Posterior cingulate gyrus (tissue), 11 donors: ENCODE measurements at regions not wholly inside any gene's neighbourhood (a gene's known extent, or its start where the extent isn't known, plus 50 kb on each side); places are given as distances from the start of the nearest gene placed in this dataset.
"Not testable (repeated sequence)": the region's sequence is repeated elsewhere in the genome, so short reads cannot be mapped to it uniquely, and the experiment has no call there.

Experiments used
- DNase-seq, 10 donors: peaks; one replicate each; pipeline versions ENCODE4 v3.0.0 to v3.0.0-alpha.2; 2020 to 2021; ENCODE audit warnings: mixed read lengths in 3 of 10
- intact Hi-C: fragments of 100-400 bp; cut with DNase I; formaldehyde crosslinking; loops from one replicate; pipeline ENCODE4 v1.15.1; 2023

DNA sequence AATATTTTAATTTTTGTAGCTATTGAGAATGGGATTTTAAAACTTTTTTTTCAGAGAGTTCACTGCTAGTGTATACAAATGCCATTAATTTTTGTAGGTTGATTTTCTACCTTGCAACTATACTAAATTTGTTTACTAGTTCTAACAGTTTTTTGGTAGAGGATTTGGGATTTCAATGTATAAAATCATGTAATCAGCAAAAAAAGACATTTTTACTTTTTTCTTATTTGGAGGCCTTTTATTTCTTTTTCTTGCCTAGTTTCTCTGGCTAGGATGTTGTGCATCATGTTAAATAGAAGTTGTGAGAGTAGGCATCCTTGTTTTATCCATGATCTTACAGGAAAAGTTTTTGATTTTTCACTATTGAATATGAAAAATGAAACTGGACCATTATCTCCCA is 602.9 kb upstream of the KIF2B start:
- intact Hi-C loops = no loop called here
- DNase-seq = no peak

DNA sequence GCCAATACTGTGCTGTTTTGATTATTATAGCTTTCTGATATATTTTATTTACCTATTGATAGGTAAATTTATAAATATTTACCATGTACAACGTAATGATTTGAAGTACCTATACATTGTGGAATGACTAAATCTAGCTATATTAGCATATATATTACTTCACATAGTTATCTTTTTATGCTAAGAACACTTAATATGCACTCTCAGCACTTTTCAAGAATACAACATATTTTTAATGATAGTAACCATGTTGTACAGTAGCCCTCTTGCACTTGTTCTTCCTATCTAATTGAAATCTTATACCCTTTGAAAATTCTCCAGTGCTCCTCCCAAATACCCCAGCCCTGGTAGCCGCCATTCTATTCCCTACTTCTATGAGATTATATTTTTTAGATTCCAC is 604.0 kb upstream of the KIF2B start:
- no peak for DNase-seq
- intact Hi-C loops = no loop called here

DNA sequence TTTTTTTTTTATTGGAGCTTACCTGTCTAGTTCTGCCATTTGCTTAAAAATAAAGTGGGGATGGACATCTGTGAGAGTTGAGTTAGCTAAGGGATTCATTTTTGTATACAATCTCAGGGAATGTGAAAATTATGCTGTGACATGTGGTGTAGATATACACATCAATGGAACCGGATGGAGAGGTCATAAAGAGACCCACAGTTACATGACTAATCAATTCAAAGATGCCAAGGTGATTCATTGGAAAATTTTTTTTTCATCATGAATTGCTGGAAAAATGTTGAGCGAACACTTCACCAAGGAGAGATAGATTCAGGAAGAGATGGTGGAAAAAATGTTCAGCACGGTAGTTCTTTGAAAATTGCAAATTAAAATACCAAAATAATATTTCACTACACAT is 605.4 kb upstream of the KIF2B start:
- intact Hi-C loops = no loop called here
- no peak for DNase-seq

DNA sequence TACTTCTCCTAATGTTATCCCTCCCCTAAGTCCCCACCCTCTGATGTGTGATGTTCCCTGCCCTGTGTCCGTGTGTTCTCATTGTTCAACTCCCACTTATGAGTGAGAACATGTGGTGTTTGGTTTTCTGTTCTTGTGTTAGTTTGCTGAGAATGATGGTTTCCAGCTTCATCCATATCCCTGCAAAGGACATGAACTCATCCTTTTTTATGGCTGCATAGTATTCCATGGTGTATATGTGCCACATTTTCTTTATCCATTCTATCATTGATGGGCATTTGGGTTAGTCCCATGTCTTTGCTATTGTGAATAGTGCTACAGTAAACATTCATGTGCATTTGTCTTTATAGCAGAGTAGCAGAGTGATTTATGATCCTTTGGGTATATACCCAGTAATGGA is 613.8 kb upstream of the KIF2B start:
- intact Hi-C loops, DNase-seq: not testable (repeated sequence)

DNA sequence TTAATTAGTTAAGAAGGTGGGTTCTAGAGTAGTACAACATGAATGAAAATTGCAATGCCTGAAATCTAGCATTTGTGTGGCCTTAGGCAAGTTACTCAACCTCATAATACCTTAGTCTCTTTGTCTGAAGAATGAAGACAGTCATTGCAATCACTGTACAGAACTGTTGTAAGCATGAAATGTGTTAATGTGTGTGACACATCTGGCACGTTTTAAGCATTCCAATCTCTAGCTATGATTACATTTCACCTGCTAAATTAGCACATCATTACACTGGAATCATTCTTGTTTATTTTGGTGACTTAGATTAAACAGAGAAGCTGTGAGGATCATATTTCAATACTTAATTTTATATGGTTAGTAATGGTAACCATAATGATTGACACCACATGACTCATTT is 629.7 kb upstream of the KIF2B start:
- intact Hi-C loops = no loop called here

DNA sequence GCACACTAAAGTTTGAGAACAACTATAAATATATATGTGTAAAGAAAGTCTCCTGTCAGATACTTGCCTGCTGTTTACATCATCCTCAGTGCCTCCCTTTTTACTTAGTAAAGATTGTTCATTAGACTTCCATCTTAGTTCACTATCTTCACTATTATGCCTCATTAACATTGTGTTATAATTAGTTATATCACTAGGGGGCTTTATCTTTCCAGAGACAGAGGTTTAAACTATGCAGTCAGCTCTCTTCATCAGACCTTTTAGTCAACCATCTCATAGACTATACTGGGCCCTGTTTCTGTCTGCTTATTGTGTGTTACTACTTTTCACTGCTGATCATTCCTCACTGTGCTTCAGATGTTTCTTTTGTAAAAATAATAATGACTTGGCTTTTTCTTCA is 630.8 kb upstream of the KIF2B start:
- intact Hi-C loops = no loop called here
- DNase-seq = no peak

More for the DNA sequence above, 629.7 kb upstream of the KIF2B start:
- DNase-seq = no peak

DNA sequence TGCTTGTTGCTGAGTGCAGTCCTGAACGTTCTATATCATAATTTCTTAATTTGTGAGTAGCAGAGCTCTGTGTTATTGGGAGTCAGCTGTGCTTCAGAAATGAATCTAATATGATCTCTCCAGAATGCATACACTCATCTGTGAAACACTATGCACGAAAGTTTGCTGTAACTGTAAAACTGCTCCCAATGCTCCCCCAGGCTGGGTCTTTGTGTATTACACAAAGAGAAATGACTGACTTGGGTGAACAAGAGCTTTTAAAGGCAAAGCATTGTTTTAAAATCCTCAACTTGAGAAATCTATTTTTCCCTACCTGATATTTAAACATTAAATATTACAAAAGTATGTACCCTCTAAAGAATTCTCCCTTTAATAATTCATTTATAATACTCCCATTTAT is 636.7 kb upstream of the KIF2B start:
- no peak for DNase-seq
- intact Hi-C loops = no loop called here

DNA sequence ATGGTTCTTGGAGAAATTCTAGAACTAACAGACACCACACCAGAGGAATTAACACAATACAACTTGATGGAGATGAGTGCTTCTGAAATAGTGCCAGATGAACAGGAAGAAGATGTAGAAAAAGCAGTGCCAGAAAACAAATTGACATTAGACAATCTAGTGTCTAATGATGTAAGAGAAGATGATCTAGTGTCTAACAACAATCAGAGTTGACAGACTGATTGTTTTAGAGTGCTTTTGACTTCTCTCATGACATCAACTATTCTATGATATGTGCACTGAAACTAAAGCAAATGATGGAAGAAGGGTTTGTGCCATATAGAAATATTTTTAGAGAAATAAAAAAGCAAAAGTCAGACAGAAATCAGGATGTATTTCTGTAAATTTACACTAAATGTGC is 646.1 kb upstream of the KIF2B start:
- intact Hi-C loops = no loop called here

DNA sequence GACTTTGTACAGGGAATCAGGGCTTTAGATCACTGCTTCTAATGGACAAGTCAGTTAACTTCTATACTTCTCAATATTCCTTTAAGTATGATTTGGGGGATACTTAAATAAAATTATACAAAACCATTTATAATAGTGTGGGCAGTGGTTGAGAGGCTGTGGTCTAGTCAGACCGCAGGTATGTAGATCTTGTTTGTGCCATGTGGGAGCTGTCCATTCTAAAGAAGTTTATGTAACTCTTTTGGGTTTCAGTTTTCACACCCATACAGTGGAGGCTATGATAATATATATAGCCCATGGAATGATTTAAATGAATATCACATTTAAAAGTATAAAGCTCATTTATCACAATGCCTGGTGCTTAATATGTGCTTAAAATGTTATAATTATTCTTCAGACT is 654.3 kb upstream of the KIF2B start:
- DNase-seq = no peak
- intact Hi-C loops = no loop called here

More for the DNA sequence above, 646.1 kb upstream of the KIF2B start:
- DNase-seq = no peak

DNA sequence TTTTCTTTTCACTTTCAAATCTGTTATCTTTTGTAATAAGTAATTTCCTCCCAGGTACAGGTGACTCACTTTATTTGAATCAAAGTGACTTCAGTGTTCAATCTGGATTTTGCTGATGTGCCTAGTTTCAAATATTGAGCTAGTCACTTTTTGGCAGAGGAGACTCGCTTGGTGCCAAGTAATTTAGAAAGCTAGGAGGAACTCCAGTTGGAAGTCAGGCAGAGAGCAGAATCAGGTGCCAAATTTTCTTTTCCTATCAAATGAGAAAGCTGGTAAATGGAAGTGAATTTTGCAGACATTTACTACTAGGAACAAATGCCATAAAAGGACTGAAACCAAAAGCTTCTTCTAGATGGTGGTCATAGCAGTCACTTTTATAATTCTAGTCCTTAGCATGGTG is 656.0 kb upstream of the KIF2B start:
- intact Hi-C loops = no loop called here
- DNase-seq = no peak

DNA sequence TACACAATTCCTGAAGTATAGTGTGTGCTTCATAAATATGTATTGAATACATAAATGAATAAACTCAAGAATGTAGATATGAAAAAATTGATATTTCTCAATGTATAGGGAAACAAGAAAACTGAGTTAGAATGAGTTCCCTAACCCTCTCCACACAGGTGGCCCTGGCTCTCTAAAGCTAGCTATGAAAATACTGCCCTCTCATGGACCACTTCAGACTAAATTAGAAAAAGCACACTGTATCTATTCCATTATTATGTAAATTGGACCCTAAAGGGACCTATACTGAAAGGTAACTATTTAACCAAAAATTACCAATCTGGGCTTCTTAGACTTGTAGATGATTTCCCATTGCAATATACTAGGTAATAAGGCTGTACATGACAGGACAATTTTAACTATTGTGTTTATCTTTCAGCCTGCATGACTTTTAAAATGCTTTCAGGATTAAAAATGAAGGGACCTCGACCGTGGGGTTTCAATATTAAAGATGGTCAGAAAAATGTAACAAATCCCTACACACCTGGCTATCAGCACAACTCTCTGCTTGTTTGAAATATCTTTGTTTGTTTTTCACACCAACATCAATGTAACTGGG is 672.5 kb upstream of the KIF2B start:
- intact Hi-C loops = no loop called here
- DNase-seq = no peak

DNA sequence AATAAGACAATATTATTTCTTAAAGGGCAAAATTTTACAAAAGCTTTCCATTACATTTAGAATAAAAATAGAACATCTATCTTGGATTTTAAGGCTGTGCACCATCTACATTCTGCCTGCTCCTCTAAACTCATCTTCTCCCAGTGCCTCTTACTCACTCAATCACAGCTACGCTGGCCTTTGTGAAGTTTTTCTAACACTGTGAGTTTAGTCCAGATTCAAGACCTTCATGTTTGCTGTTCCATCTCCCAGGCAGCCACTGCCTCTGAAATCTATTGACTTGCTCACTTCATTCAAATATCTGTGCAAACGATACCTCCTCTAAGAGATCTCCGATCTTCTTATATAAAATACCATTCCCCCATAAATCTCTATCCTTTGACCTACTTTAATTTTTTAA is 673.4 kb upstream of the KIF2B start:
- DNase-seq = no peak
- intact Hi-C loops = no loop called here

DNA sequence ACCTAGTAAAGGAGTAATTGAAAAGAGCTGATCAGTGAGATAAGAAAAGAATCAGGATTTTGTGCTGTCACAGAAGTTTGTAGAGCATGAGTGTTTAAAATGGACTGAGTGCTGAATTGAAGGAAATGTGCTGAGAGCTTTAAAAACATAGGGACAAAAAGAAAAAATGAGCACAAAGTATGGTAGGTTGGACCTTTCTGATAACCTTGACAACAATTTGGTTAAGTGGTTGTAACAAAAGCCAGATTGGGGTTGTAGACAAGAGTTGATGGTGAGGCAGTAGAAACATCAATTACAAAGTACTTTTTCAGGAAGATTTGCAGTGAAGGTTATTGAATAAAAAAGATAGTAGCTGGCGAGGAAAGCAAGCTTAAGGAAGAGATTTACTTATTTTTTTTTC is 674.7 kb upstream of the KIF2B start:
- no peak for DNase-seq
- intact Hi-C loops = no loop called here

DNA sequence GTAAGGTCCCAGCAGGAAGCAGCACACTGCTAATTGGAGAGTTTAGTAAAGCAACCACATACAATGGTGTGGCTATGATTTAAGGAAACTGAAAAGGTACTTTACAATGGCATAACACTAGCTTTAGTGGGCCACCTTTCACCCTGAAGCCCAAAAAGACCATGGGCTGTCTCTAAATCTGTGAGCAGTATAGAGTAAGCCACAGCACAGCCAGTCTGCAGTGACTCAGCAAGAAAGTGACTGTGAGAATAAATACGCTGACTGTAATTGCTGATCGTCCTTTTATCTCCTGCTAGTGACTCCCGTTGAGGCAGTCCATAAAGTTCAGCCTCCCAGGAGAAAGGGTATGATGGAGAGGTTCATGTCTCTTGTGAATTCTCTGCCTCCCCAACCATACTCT is 679.8 kb upstream of the KIF2B start:
- DNase-seq = no peak
- intact Hi-C loops = no loop called here

DNA sequence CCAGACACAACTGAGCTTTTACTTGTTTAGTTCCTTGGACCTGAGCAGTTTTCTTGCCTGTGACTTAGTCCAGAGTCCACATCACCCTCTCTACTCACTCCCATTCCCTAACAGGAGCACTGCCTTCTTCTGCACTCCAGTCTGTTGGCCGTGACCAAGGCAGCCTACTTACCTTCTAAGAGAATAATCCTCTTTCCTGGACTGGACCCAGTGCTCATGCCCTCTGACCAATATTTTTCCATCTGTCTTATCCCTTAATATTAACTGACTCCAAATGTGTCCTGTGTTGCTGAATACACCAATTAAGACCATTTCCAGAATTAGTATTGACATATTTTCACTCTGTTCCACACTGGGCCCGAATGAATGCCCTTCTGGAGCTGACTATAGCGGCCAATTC is 681.0 kb upstream of the KIF2B start:
- no peak for DNase-seq
- intact Hi-C loops = no loop called here

DNA sequence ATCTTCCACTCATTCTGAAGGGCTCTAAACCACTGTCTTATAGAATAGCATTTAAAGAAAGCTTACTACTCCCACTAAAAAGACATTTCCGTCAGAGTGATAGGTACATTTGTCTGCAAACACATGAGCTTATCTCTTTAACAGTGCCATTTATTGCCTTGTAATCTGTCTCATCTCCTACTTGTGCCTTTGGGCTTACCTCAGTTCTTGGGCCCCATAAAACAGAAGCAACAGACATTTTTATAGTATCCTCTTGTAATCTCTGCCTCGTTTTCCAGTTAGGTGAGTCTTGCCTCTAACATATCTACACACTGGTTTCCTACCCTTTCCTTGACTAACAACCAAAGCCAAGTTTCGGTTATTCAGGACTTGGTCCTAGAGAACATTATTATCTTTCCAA is 681.4 kb upstream of the KIF2B start:
- intact Hi-C loops = no loop called here
- DNase-seq = no peak

DNA sequence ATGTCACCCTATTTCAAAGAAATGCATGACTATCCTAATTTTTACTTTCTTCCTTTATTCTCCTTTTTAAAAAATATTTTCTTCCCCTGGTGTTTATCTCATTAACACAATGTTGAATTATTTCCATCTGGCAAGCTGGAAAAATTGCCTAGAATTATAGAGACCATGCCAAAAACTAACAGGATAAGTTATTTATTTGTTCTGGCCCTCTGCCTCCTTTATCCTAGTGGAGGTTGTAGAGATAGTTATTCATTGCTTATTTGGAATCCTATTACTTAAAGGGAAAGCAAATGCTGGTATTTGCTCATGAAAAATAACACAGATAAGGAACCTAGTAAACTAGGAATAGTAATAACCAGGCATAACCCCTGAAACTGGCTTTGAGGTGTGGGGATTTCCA is 684.9 kb upstream of the KIF2B start:
- DNase-seq = no peak
- intact Hi-C loops = no loop called here

DNA sequence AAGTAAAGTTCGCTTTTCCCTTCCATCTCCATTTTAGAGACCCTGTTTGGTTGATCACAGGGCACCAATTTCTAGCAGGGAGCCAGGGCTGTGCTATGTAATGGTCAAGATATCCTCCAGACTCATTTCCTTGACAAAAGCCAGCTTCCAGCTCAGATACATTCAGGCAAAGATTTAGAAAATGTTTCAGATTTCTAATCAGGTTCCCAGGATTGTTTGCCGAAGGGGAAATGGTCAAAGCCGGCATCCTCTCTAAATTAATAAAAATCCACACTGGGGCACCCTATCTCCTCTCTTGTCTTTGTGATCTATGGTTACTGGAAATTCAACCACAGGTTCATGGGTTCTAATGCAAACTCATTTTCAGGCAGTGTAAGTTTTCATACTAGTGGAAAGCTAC is 686.8 kb upstream of the KIF2B start:
- intact Hi-C loops = no loop called here
- DNase-seq = no peak

DNA sequence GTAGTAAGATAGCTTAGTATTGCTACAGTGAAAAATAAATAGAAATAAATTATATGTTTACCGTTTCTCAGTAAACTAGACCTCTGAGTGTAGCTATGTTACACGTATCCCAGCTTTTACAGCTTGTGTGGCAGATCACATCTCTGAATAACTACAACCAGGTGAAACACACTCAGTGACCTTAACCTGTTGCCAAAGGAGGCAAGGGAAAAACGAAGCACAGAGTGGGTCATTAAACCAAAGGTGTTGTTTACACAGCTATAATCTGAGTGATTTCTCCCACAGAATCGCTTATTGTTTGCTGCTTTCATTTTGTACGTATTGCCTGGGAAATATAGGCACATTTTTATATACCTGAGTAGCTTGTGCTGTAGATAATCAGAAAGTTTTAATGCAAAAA is 688.2 kb upstream of the KIF2B start:
- no peak for DNase-seq
- intact Hi-C loops = no loop called here

DNA sequence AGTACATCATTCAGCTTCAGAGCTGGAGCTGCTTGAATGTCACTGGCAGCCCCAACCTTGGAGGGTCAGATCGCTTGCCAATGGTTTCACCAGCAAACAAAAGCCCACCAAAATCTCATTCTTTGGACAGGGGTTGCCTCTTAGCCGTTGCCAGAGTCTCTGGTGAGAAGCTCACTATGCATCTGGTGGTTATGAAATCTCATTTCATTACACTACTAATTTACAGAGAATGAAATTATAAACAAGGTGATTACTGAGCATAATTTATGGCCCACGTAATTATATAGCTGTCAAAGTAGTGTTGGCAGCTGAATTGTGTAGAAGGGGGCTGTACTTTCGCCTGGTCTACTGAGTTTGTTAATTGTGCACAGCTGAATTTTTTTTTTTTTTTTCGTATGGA is 688.9 kb upstream of the KIF2B start:
- intact Hi-C loops = no loop called here
- DNase-seq = no peak

DNA sequence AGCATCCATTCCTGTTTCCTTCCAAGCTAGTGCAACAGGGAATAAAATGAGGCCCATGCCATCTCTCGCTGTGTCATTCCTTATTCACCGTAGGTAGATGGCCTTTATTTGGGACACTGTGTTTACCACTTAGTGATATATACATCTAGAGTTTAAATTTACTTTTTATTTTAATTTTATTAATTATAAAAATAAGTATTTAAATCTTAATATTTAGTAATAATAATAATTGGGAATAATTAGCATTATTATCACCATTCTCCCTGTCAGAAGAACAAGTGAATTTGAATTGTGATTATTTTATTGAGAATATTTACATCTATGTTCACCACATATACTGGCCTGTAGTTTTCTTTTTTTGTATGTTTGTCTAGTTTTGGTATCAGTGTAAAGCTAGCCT is 692.9 kb upstream of the KIF2B start:
- intact Hi-C loops = no loop called here
- DNase-seq = no peak

DNA sequence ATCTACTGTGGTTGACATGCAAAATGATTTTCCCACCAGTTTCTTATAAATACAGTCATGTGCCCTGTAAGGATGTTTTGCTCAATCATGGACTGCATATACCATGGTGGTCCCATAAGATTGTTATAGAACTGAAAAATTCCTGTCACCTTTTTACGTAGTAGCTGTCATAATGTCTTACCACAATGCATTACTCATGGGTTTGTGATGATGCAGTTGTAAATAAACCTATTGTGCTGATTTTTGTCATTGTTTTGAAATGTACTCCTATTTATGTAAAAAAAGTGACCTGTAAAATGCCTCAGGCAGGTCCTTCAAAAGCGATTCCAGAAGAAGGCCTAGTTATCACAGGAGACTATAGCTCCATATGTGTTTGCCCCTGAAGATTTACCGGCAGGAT is 695.4 kb upstream of the KIF2B start:
- intact Hi-C loops = no loop called here
- DNase-seq = no peak

DNA sequence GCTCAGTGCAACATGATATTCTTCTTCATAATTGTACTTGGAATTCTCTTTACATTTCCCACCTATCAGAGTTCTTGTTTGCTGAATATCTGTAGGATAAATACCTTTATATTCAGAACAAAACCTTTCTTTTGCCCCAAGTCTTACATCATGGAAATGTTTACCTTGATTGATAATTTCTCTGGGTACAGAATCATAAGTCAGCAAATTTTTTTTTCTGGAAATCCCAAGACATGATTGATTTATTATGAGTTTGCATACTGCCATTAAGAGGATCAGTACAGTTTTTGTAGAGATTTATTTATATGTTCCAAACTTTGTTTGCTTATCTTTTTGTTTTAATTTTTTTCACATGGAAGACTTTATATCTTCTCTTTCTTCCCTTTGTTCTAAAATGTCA is 699.8 kb upstream of the KIF2B start:
- intact Hi-C loops = no loop called here

DNA sequence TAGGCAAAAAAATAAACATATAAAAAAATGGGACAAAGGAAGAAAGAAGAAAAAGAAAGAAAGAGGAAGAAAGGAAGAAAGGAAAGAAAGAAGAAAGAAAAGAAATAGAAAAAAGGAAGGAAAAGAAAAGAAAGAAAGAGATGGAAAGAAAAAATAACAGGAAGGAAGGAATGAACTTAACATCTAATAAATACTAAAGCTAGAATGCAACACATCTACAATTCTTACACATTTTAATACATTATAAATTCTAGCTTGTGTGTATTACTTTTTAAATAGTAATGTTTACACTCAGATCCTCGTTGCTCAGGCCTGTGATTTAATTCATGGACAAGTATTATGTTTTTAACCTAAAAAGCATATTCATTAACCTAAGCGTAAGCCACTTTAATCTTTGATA is 703.0 kb upstream of the KIF2B start:
- intact Hi-C loops = no loop called here

More for the DNA sequence above, 699.8 kb upstream of the KIF2B start:
- DNase-seq = no peak

More for the DNA sequence above, 703.0 kb upstream of the KIF2B start:
- DNase-seq = no peak
